ENCODE measurements at regions not wholly inside any gene's neighbourhood (a gene's known extent, or its start where the extent isn't known, plus 50 kb on each side); places are given as distances from the start of the nearest gene placed in this dataset.

- Histone ChIP-seq H3K23ac (ENCODE audit: insufficient read length) (no peak overlapping the region), H2AFZ (ENCODE audit: low read length) (peak overlapping the region; percentile 18; the same call in 1 of the 2 replicates), H2BK20ac (ENCODE audit: low read length) (no peak overlapping the region), H2BK5ac (ENCODE audit: low read depth, low read length) (no peak overlapping the region), H3K4me1 (replicated peaks in 1 of 4; ENCODE audit: control insufficient read depth in 3 of 4, insufficient read depth in 4 of 4, low read length in 3 of 4) (no peaks in the 10 kb centered on the region), H2BK120ac (replicated peaks; ENCODE audit: low read depth, low read length) (no peak overlapping the region), H4K91ac (replicated peaks; ENCODE audit: insufficient read length, low read length) (no peak overlapping the region), H2AK5ac (ENCODE audit: low read depth, low read length) (no peak overlapping the region), H3K4me2 (ENCODE audit: insufficient read depth in 1 of 2, low read depth in 2 of 2, low read length in 2 of 2) (no peak overlapping the region), H4K20me1 (replicated peaks in 1 of 2; ENCODE audit: control insufficient read depth in 1 of 2, insufficient read depth in 2 of 2, low read length in 2 of 2) (no peaks in the 10 kb centered on the region), H2BK15ac (ENCODE audit: low read length) (no peak overlapping the region), H3K56ac (replicated peaks; ENCODE audit: insufficient read length, low read depth, low read length) (no peak overlapping the region), H3K4ac (replicated peaks; ENCODE audit: insufficient read length, low read depth, low read length) (no peak overlapping the region), H3K79me2 (ENCODE audit: control insufficient read depth in 1 of 2, insufficient read depth in 2 of 2, low read length in 2 of 2) (no peaks in the 10 kb centered on the region), H3K4me3 (ENCODE audit: extremely low read depth in 1 of 4, insufficient read depth in 2 of 4, low read depth in 3 of 4, low read length in 4 of 4) (no peak overlapping the region), H2BK12ac (ENCODE audit: low read depth, low read length) (no peak overlapping the region), H3K9me3 (ENCODE audit: insufficient read depth in 2 of 2, low read depth in 1 of 2, low read length in 1 of 2) (no peaks in the 10 kb centered on the region), H3K14ac (ENCODE audit: insufficient read length) (no peak overlapping the region), H3K36me3 (ENCODE audit: control insufficient read depth in 2 of 4, insufficient read depth in 4 of 4, low read length in 3 of 4) (no peaks in the 10 kb centered on the region), H3K18ac (ENCODE audit: extremely low read depth, low read length) (no peak overlapping the region), H3K79me1 (ENCODE audit: low read depth, low read length) (no peaks in the 10 kb centered on the region), H3K27me3 (replicated peaks in 1 of 4; ENCODE audit: control insufficient read depth in 3 of 4, extremely low read depth in 1 of 4, insufficient read depth in 3 of 4, low read length in 3 of 4) (no peaks in the 10 kb centered on the region), H3K23me2 (ENCODE audit: low read depth, low read length) (no peaks in the 10 kb centered on the region), H3K9ac (replicated peaks in 1 of 4; ENCODE audit: extremely low read depth in 1 of 4, low read depth in 3 of 4, low read length in 3 of 4) (no peak overlapping the region), H4K8ac (ENCODE audit: extremely low read depth, insufficient read depth, low read length) (no peak overlapping the region), H4K5ac (ENCODE audit: insufficient read length, low read depth, low read length) (no peak overlapping the region), H3K27ac (ENCODE audit: low read depth, low read length) (no peak overlapping the region)
- 89% methylated on average over 13 of the region's 13 CpGs; no CpG with 5 or more reads in 1 of the 2 experiments for WGBS, 2 experiments (ENCODE audit: extremely low coverage in 1 of 2, insufficient coverage in 1 of 2, insufficient read length in 1 of 2, insufficient replicate concordance in 2 of 2, low coverage in 1 of 2, low lambda C conversion rate in 2 of 2, missing lambda C conversion rate in 1 of 2)
- ChIA-PET CTCF (ENCODE audit: partially characterized antibody) (no interaction called here), POLR2A (ENCODE audit: partially characterized antibody) (no interaction called here)
- FAIRE-seq (no peak), DNase-seq (ENCODE audit: low read depth in 1 of 2, low spot score in 2 of 2) (no peak)
- no peak for TF ChIP-seq EP300 (IDR thresholded peaks at IDR 0.05; ENCODE audit: borderline replicate concordance in 1 of 2, low read depth in 2 of 2, low read length in 2 of 2)
- TF ChIP-seq POLR2A (IDR thresholded peaks at IDR 0.05; ENCODE audit: control extremely low read depth in 1 of 2, low read depth in 2 of 2, low read length in 2 of 2) = no peak
- no peak for TF ChIP-seq POU5F1 (IDR thresholded peaks at IDR 0.05; ENCODE audit: low read depth, low read length)
- TF ChIP-seq SIN3A (conservative IDR thresholded peaks at IDR 0.05 in 1 of 2, IDR thresholded peaks at IDR 0.05 in 1 of 2; ENCODE audit: low read depth in 1 of 2, low read length in 2 of 2) = no peak
- no peak for TF ChIP-seq SIX5 (IDR thresholded peaks at IDR 0.05; ENCODE audit: low read depth, low read length)
These were observed 68.5 kb upstream of the AMN1 start for GRCh38 chr12:31797230-31797872.

Data from H1 (cell line).